KG1 (cell line): ENCODE measurements at regions not wholly inside any gene's neighbourhood (a gene's known extent, or its start where the extent isn't known, plus 50 kb on each side); places are given as distances from the start of the nearest gene placed in this dataset.

Experiments used
- DNase-seq: peaks from one replicate; lab custom pipeline; 2025; lab: John Stamatoyannopoulos, UW

GRCh38 chr6:56005426-56005825, 130.0 kb upstream of the BMP5 start:
- no peak for DNase-seq

- no peak for DNase-seq
These were observed 129.0 kb upstream of the BMP5 start for GRCh38 chr6:56004426-56004825.

GRCh38 chr6:56003616-56004015, 128.2 kb upstream of the BMP5 start:
- no peak for DNase-seq

GRCh38 chr6:56002336-56002735, 126.9 kb upstream of the BMP5 start:
- no peak for DNase-seq

GRCh38 chr6:55998576-55998975, 123.2 kb upstream of the BMP5 start:
- DNase-seq: no peak

GRCh38 chr6:55997223-55997874, 122.0 kb upstream of the BMP5 start:
- DNase-seq: no peak

GRCh38 chr6:55994531-55994930, 119.1 kb upstream of the BMP5 start:
- no peak for DNase-seq

GRCh38 chr6:55993418-55993817, 118.0 kb upstream of the BMP5 start:
- DNase-seq: no peak

GRCh38 chr6:55992546-55992945, 117.2 kb upstream of the BMP5 start:
- DNase-seq: no peak

- no peak for DNase-seq
These were observed 109.9 kb upstream of the BMP5 start for GRCh38 chr6:55985309-55985708.

- DNase-seq: no peak
These were observed 108.5 kb upstream of the BMP5 start for GRCh38 chr6:55983861-55984260.

GRCh38 chr6:55981660-55982059, 106.3 kb upstream of the BMP5 start:
- no peak for DNase-seq

GRCh38 chr6:55980627-55981211, 105.3 kb upstream of the BMP5 start:
- DNase-seq: peak; percentile 4

GRCh38 chr6:55979526-55979925, 104.1 kb upstream of the BMP5 start:
- no peak for DNase-seq

GRCh38 chr6:55977959-55978665, 102.7 kb upstream of the BMP5 start:
- DNase-seq: no peak

- DNase-seq: no peak
These were observed 99.3 kb upstream of the BMP5 start for GRCh38 chr6:55974688-55975087.

GRCh38 chr6:55972091-55972490, 96.7 kb upstream of the BMP5 start:
- DNase-seq: no peak

GRCh38 chr6:55969526-55969925, 94.1 kb upstream of the BMP5 start:
- DNase-seq: no peak

- DNase-seq: no peak
These were observed 93.5 kb upstream of the BMP5 start for GRCh38 chr6:55968926-55969325.

- no peak for DNase-seq
These were observed 88.7 kb upstream of the BMP5 start for GRCh38 chr6:55964136-55964535.

- DNase-seq: no peak
These were observed 87.9 kb upstream of the BMP5 start for GRCh38 chr6:55963301-55963700.

- DNase-seq: no peak
These were observed 85.0 kb upstream of the BMP5 start for GRCh38 chr6:55960344-55960743.

GRCh38 chr6:55958790-55959189, 83.4 kb upstream of the BMP5 start:
- no peak for DNase-seq
